Stimulated activated CD4-positive, alpha-beta T cell treated with anti-CD3 and anti-CD28 coated beads, Interleukin-15, amount 100 ng/mL, for 1 hour (primary cell): ENCODE measurements at regions not wholly inside any gene's neighbourhood (a gene's known extent, or its start where the extent isn't known, plus 50 kb on each side); places are given as distances from the start of the nearest gene placed in this dataset.
"Not testable (repeated sequence)": the region's sequence is repeated elsewhere in the genome, so short reads cannot be mapped to it uniquely, and the experiment has no call there.

Experiments
- DNase-seq, 2 donors: peaks; one replicate each; pipeline ENCODE4 v3.0.0-alpha.2; 2020; ENCODE audit warnings: low read depth in 1 of 2, low spot score in 1 of 2

DNA sequence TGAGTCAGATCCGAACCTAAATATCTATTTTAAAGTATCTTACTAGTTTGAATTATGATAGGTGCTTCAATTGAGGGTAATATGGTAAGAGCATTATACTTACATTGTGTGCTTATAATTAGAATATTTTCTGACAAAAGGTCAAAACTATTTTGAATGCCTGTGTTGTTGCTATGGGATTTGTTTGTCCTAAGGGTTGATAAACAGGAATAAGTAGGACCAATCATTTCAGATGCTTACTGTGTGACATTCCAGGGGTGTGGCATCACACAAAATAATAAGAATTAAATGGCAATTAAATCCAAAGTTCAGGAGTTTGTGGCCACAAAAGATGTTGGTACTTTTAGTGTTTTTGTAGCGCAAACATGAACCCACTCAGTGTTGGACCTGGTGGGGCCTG is 256.2 kb upstream of the DDHD1 start:
- no peak for DNase-seq

DNA sequence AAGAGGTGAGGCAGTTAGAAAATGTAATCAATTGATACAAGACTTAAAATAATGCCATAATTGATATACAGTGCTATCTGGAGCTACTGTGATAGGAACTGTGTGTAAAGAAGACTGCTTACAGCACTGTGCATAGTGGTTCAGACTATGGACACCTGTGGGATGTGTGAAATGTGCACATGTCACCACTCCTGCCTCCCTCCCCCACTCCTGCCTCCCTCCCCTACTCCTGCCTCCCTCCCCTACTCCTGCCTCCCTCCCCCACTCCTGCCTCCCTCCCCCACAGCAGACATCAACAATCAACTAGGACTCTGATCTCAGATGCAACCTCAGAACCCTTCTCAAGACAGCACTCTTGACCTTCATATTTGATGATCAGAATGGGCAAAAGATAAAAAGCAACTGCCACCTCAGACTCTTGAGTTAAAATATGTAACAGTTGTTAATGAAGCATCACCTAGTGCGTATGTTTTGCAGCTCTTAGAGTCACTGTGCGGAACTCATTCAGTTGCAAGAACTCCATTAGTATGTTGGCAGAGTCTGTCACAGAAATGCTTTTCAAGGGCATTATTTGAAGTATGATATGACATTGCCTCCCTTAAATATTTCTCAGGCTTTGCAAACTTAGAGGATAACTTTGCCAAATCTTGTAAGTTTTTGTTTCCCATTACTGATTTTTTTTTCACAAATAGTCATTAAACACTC is 255.2 kb upstream of the DDHD1 start:
- DNase-seq = no peak

- DNase-seq = no peak
Measured at GRCh38 chr14:53406519-53406918, 253.4 kb upstream of the DDHD1 start.

DNA sequence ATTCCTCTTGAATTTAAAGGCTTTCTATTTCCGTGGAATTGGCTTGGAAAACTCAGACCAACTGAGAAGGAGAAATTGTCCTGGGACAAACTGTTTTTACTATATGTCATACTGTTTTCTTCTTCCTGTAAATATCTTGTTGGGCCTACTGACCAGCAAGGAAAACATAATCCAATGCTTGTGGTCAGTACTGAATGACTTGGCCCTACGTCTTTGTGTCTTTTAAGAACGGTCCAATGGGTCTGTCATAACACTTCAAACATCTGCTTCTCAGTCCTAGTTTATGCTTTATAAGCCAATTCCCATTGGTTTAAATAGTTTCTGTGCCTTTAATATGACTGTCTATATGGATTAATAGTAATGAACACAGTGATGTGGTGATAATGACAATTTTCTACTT is 248.5 kb upstream of the DDHD1 start:
- DNase-seq = no peak

DNA sequence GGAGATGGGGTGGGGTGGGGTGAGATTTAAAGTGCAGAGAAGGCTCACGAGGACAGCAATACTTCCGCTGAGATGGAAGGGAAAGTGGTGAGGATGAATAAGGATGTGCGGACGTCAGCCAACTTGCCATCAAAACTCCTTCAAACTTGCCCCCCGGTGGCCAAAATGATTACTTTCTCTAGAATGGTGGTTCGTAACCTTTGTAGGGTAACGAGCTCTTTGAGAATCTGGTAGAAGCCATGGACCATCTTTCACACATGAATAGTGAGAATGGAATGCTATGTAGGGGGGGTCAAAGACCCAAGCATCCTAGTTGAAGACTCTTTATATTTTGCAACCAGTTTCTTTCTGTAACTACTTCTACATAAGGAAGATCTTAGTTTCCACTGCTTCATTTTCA is 245.9 kb upstream of the DDHD1 start:
- no peak for DNase-seq

DNA sequence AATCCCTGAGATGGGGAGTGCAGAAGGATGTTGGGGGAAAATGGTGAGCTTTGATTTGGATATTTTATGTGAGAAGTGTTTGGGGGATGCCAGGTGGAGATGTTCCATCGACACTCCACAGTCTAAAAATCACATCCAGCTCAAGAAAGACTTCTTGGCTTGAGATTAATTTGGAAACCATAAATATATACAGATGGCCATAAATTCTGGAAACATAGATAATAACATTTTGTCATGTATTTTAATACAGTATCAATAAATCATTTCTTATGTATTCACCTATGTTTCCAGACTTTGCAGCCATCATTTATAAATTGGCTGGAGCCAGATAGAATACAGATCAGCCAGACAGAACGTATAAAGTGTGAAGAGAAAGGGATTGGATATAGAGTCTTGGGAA is 245.5 kb upstream of the DDHD1 start:
- DNase-seq = no peak

DNA sequence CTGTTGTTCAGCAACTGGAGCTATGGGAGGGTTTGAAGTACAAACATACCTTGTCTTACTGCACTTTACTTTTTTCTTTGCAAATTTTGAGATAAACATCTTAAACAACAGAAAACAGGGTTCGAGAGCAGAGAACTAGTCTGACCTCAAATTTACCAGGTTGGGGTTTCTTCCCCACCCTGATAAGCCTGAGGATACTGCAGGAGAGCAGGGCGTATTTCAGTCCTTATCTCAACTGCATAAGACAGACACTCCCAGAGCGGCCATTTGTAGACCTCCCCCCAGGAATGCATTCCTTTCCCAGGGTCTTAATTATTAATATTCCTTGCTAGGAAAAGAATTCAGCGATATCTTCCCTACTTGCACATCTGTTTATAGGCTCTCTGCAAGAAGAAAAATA is 242.1 kb upstream of the DDHD1 start:
- not testable (repeated sequence) for DNase-seq

GRCh38 chr14:53391631-53392285 is 238.6 kb upstream of the DDHD1 start:
- no peak for DNase-seq

DNA sequence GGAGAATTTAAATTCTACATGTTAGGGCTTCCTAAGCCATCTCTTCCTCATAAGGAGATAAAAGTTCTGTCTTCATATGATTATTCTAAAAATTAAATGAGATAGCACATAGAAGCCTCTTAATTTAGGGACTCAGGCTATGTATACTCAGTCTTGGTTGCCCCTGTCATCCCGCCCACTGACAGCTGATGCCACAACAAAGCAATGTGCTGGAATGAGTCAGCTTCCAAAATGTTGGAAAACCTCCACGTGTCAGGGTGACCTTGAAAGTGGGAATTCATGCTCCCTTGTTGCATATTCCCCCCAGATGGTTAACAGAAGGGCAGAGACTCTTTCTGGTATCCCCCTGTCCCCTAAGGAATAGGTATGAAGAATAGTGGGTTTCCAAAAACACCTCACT is 238.0 kb upstream of the DDHD1 start:
- no peak for DNase-seq

DNA sequence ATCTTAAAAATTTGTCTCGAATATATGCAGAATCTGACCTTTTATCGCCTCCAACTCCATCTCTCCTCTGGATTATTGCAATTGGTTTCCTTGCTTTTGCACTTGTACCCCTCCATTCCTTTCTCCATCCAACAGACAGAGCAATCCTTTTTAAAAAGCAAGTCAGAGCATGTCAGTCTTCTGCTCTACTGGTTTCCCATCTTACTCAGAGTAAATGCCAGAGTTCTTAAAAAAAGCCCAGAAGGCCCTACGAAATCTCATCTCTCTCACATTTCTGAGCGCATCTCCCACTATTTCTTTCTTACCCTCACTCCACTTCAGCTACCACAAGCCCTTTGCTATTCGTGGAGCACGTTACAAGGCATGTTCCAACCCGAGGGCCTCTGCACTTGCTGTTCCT is 236.9 kb upstream of the DDHD1 start:
- DNase-seq = no peak

- no peak for DNase-seq
Measured at GRCh38 chr14:53389202-53389601, 236.1 kb upstream of the DDHD1 start.

GRCh38 chr14:53386362-53386761 is 233.2 kb upstream of the DDHD1 start:
- no peak for DNase-seq

DNA sequence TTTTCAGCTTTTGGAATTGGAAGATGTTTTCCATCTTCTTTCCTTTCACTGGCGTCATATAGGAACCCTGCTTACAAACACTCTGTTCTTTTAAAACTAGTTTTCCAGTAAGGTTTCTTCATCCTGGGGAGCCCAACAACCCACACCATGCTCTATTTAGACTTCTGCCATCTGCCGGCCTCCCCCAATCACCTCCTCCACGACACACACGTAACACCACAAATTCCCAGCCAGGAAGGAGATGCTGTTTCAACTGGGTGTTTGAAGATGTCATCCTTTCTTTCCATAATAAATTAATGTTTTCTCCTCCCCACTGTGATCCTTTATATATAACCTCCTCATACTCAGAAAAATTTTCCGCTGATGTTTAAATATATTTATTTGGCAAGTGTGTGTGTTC is 231.4 kb upstream of the DDHD1 start:
- DNase-seq = no peak

DNA sequence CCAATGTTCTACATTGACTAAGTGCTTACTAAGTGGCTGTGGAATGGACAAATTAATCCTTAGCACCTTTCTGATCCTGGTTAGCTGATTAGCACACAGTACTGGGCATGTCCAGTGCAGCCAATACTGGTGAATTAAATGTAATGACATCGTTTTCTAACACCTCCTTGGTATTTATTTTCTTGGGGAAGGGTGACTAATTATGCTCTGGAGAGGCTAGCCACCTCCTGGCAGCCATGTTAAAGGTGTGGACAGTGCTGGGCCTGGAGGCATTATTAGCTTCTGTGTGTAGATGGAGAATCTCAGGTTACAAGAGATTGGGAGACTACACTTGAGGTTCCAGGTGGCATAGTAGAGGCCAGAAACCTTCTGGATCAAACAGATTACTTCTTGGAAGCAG is 230.9 kb upstream of the DDHD1 start:
- DNase-seq = no peak

- DNase-seq = no peak
Measured at GRCh38 chr14:53381895-53382294, 228.8 kb upstream of the DDHD1 start.

GRCh38 chr14:53380867-53381225 is 227.7 kb upstream of the DDHD1 start:
- no peak for DNase-seq

DNA sequence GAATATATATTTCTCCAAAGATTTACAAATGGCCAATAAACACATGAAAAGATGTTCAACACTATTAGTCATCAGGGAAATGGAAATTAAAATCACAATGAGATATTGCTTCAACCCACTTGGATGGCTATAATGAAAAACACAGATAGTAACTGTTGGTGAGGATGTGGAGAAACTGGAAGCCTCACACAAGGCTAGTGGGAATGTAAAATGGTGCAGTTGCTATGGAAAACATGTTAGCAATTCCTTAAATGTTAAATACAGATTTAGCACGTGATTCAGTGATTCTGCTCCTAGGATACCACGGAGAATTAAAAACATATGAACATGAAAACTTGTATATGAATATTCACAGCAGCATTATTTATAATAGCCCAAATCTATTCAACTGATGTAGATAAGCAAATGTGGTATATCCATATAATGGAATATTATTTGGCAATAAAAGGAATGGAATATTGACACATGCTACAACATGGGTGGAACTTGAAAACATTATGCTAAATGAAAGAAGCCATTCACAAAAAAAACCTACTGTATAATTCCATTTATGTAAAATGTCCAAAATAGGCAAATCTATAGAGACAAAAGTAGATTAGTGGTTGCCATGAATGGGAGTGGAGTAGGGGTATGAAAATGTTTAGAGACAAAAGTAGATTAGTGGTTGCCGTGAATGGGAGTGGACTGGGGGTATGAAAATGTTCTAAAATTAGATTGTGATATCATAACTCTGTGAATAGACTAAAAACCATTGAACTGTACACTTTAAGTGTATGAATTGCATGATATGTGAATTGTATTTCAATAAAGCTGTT is 227.1 kb upstream of the DDHD1 start:
- no peak for DNase-seq

DNA sequence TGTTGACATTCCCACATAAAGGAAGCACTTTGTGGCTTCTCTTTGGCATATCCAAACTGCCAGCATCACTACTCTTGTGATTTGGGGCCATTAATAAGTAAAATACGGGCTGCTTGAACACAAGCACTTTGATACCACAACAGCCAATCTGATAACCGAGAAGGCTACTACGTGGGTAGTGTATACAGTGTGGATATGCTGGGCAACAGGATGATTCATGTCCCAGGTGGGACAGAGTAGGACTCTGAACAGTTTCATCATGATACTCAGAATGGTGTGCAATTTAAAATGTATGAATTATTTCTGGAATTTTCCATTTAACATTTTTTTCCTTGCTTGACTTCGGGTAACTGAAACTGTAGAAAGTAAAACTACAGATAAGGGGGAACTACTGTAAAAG is 225.0 kb upstream of the DDHD1 start:
- DNase-seq = no peak

- DNase-seq = no peak
Measured at GRCh38 chr14:53376064-53376463, 222.9 kb upstream of the DDHD1 start.

- DNase-seq = no peak
Measured at GRCh38 chr14:53375599-53375998, 222.5 kb upstream of the DDHD1 start.

- DNase-seq = no peak
Measured at GRCh38 chr14:53368711-53369201, 215.6 kb upstream of the DDHD1 start.

DNA sequence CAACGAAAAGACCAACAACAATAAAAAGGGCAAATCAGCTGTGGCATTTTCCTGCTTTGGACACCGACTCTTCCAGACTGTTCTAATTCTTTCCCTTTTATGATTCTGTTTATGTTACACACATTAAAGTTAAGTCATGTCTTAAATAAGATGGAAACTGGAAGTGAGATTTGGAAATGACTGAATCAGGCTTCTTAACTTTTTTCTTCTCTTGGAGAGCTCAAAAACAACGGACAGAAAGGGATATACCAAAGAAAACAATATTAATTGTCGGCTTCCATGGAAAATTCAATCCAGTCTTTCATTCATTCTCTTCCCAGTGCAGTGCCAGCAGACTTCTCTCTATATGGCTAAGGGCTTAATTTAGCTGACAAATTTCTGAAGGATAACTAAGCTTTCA is 214.9 kb upstream of the DDHD1 start:
- DNase-seq = no peak
